ENCODE measurements at regions not wholly inside any gene's neighbourhood (a gene's known extent, or its start where the extent isn't known, plus 50 kb on each side); places are given as distances from the start of the nearest gene placed in this dataset.

DNA sequence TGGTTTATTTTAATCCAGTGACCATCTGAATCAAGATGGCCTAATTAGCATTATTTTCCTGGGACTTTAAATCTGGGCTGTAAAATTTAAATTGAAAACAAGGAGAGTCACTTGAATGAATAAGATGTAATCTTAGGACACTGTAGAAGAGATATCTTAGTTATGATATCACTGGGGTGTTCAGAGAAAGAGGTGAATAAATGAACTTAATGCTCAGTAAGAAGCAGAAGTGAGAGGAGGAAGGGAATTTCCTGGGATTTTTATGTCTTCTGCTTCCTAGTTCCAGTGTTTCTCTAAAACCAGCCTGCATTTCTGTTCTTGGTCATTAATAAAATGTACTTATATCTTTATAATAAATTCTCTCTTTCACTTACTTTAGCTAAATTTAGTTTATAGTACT is 136.8 kb upstream of the PTPRK start:
- H3K79me2 ChIP-seq (ENCODE audit: low read length): no peaks in the 10 kb centered on the region
- H3K9me3 ChIP-seq (ENCODE audit: low read length): peaks cover 7% of the 10 kb centered on the region
- no peaks in the 10 kb centered on the region for H3K9me2 ChIP-seq (replicated peaks; ENCODE audit: insufficient read depth, low read length)
- no peak for DNase-seq
- no peaks in the 10 kb centered on the region for H3K4me1 ChIP-seq (ENCODE audit: low read length)
- no peak overlapping the region for H2AFZ ChIP-seq (ENCODE audit: low read length)
- H3K27ac ChIP-seq (ENCODE audit: low read length): no peak overlapping the region
- no peak overlapping the region for H3K9ac ChIP-seq (ENCODE audit: low read length)
- no peak overlapping the region for H3K4me2 ChIP-seq (ENCODE audit: low read depth, low read length, poor library complexity, severe bottlenecking)
- no peaks in the 10 kb centered on the region for H3K27me3 ChIP-seq (ENCODE audit: low read length)
- H4K20me1 ChIP-seq (ENCODE audit: insufficient read depth, low read depth, low read length): no peaks in the 10 kb centered on the region
- H3K4me3 ChIP-seq (ENCODE audit: low read length): no peak overlapping the region
- H3K36me3 ChIP-seq (ENCODE audit: insufficient read depth, low read length): no peaks in the 10 kb centered on the region

DNA sequence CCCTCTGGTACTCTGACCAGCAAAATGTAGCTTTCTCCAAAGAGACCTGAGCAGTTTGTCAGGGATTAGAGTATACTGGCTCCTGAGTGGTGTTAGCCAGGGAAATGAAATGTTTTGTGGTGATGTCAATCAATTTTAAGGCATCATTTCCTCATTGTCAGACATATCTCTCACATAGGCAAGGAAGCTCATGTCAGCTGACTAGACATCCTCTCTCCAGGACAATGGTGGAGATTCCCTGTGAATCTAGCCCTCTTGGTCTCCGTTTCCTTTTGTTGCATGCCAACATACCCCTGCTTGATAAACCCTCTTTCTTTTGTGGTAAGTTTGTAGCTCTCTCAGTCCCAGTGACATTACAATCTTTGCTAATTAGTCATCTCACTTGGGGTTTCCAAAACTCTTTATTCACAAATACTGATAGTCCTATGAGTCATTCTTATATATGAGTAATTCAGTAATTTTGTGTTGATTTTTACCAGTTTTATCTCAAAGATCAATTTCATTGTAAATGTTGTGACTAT is 135.6 kb upstream of the PTPRK start:
- no peak overlapping the region for H3K4me2 ChIP-seq (ENCODE audit: low read depth, low read length, poor library complexity, severe bottlenecking)

DNA sequence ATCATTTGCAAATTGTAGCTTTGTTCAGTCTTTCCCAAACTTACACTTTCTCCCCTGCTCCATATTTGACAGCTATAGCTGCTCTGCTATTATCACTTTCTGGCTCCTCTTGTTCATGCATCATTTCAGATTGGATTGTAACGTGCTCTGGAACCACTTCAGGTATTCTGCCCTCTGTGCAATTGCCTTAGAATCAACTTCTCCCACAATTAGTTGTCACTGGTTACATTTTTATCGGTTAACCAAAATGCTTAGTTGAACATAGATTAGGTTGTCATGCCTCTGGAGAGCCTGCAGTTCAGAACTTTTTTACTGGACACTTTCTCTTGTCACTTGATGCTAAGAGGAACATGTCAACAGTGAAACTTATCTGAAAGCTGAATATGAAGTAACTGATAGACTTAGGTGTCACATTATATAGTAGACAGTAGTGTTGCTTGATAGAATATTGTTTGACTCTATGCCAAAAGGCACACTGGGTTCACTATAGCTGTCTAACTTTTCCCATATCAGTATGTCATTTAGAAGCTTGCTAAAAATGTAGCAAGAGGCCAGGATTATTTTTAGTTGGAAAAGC is 127.7 kb upstream of the PTPRK start:
- no peak overlapping the region for H2AFZ ChIP-seq (ENCODE audit: low read length)
- H4K20me1 ChIP-seq (ENCODE audit: insufficient read depth, low read depth, low read length): no peaks in the 10 kb centered on the region
- H3K27ac ChIP-seq (ENCODE audit: low read length): no peak overlapping the region
- no peak overlapping the region for H3K4me3 ChIP-seq (ENCODE audit: low read length)
- no peak overlapping the region for H3K9ac ChIP-seq (ENCODE audit: low read length)
- no peaks in the 10 kb centered on the region; the same call in 1 of the 2 replicates for H3K9me3 ChIP-seq (ENCODE audit: low read length)
- no peaks in the 10 kb centered on the region for H3K27me3 ChIP-seq (ENCODE audit: low read length)
- no peaks in the 10 kb centered on the region for H3K79me2 ChIP-seq (ENCODE audit: low read length)
- no peak for DNase-seq
- H3K4me2 ChIP-seq (ENCODE audit: low read depth, low read length, poor library complexity, severe bottlenecking): no peak overlapping the region
- no peaks in the 10 kb centered on the region for H3K36me3 ChIP-seq (ENCODE audit: insufficient read depth, low read length)
- no peaks in the 10 kb centered on the region; the same call in 1 of the 2 replicates for H3K9me2 ChIP-seq (replicated peaks; ENCODE audit: insufficient read depth, low read length)
- no peaks in the 10 kb centered on the region for H3K4me1 ChIP-seq (ENCODE audit: low read length)

More for the DNA sequence above, 135.6 kb upstream of the PTPRK start:
- no peaks in the 10 kb centered on the region for H3K9me2 ChIP-seq (replicated peaks; ENCODE audit: insufficient read depth, low read length)
- H3K9ac ChIP-seq (ENCODE audit: low read length): no peak overlapping the region
- no peak for DNase-seq
- no peak overlapping the region for H3K27ac ChIP-seq (ENCODE audit: low read length)
- peaks cover 7% of the 10 kb centered on the region for H3K9me3 ChIP-seq (ENCODE audit: low read length)
- no peaks in the 10 kb centered on the region for H4K20me1 ChIP-seq (ENCODE audit: insufficient read depth, low read depth, low read length)
- H3K27me3 ChIP-seq (ENCODE audit: low read length): no peaks in the 10 kb centered on the region
- H3K4me1 ChIP-seq (ENCODE audit: low read length): no peaks in the 10 kb centered on the region
- H3K36me3 ChIP-seq (ENCODE audit: insufficient read depth, low read length): no peaks in the 10 kb centered on the region
- H2AFZ ChIP-seq (ENCODE audit: low read length): no peak overlapping the region
- no peaks in the 10 kb centered on the region for H3K79me2 ChIP-seq (ENCODE audit: low read length)
- no peak overlapping the region for H3K4me3 ChIP-seq (ENCODE audit: low read length)

DNA sequence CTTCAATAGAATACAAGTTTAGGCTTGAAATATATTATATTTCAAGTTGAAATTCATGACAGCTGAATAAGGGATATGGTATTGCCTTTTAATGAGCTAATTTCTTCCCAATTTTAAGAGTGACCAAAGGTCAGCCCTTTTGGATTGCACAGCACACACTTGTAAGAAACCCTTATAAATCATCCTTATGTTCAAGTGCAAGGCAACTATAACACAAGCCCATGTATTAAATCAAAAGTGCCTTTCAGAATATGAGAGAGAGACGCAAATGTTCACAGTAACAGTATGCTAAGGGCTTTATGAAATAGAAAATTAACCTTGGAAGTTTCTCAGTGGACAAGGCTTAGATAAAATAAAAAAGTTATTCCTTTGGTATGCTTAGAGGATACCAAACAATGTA is 121.7 kb upstream of the PTPRK start:
- Histone ChIP-seq H3K27me3 (ENCODE audit: low read length) (no peaks in the 10 kb centered on the region), H2AFZ (ENCODE audit: low read length) (no peak overlapping the region), H3K9me2 (replicated peaks; ENCODE audit: insufficient read depth, low read length) (no peaks in the 10 kb centered on the region; the same call in 1 of the 2 replicates), H3K9ac (ENCODE audit: low read length) (no peak overlapping the region), H3K27ac (ENCODE audit: low read length) (no peak overlapping the region), H3K4me2 (ENCODE audit: low read depth, low read length, poor library complexity, severe bottlenecking) (no peak overlapping the region), H3K79me2 (ENCODE audit: low read length) (no peaks in the 10 kb centered on the region), H4K20me1 (ENCODE audit: insufficient read depth, low read depth, low read length) (no peaks in the 10 kb centered on the region), H3K9me3 (ENCODE audit: low read length) (peaks cover 3% of the 10 kb centered on the region), H3K36me3 (ENCODE audit: insufficient read depth, low read length) (no peaks in the 10 kb centered on the region), H3K4me1 (ENCODE audit: low read length) (no peaks in the 10 kb centered on the region), H3K4me3 (ENCODE audit: low read length) (no peak overlapping the region)
- DNase-seq: no peak

DNA sequence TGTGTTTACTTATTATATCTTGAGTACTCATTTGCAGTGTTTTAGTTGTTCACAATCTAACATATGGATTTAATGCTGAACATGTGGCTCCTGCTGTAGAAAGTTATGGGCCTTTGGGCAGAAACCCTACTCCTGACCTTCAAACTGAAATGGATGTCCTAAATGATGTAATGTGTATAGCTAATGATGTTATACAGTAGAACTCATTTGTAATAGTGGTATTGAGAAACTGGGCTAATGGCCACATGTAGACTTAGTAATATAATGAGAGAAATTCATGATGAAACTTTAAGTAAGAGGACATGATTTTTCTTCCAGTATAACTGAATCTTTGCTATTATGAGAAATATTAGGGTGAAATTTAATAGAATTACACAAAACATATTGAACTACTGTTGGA is 121.3 kb upstream of the PTPRK start:
- Histone ChIP-seq H3K9ac (ENCODE audit: low read length) (no peak overlapping the region), H3K27me3 (ENCODE audit: low read length) (no peaks in the 10 kb centered on the region), H3K4me2 (ENCODE audit: low read depth, low read length, poor library complexity, severe bottlenecking) (no peak overlapping the region), H3K9me3 (ENCODE audit: low read length) (peaks cover 3% of the 10 kb centered on the region), H3K4me1 (ENCODE audit: low read length) (no peaks in the 10 kb centered on the region), H2AFZ (ENCODE audit: low read length) (no peak overlapping the region), H3K79me2 (ENCODE audit: low read length) (no peaks in the 10 kb centered on the region), H4K20me1 (ENCODE audit: insufficient read depth, low read depth, low read length) (no peaks in the 10 kb centered on the region), H3K9me2 (replicated peaks; ENCODE audit: insufficient read depth, low read length) (no peaks in the 10 kb centered on the region; the same call in 1 of the 2 replicates), H3K4me3 (ENCODE audit: low read length) (no peak overlapping the region), H3K36me3 (ENCODE audit: insufficient read depth, low read length) (no peaks in the 10 kb centered on the region), H3K27ac (ENCODE audit: low read length) (no peak overlapping the region)
- DNase-seq: no peak

DNA sequence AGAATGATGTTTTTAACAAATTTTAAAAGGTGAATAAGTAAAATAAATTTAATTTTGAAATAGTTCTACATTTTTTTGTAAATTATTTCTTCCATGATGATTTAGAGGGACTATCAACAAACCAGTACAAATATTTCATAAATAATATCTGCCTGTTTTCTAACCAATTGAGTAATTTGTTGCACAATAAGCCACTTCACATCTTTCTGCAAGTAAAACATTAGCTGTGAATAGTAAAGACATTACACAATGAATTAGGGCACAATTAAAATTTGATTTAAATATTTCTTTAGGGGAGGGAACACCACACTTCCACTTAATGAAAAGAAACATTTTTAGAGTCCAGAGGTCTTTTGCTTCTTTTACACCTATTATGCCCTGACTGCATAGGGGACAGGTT is 118.4 kb upstream of the PTPRK start:
- Histone ChIP-seq H3K27me3 (ENCODE audit: low read length) (no peaks in the 10 kb centered on the region), H3K4me1 (ENCODE audit: low read length) (no peaks in the 10 kb centered on the region), H3K9me2 (replicated peaks; ENCODE audit: insufficient read depth, low read length) (no peaks in the 10 kb centered on the region), H3K9me3 (ENCODE audit: low read length) (peaks cover 3% of the 10 kb centered on the region), H3K4me3 (ENCODE audit: low read length) (no peak overlapping the region), H3K36me3 (ENCODE audit: insufficient read depth, low read length) (no peaks in the 10 kb centered on the region), H3K9ac (ENCODE audit: low read length) (no peak overlapping the region), H3K27ac (ENCODE audit: low read length) (no peak overlapping the region), H3K4me2 (ENCODE audit: low read depth, low read length, poor library complexity, severe bottlenecking) (no peak overlapping the region), H3K79me2 (ENCODE audit: low read length) (no peaks in the 10 kb centered on the region), H4K20me1 (ENCODE audit: insufficient read depth, low read depth, low read length) (no peaks in the 10 kb centered on the region), H2AFZ (ENCODE audit: low read length) (no peak overlapping the region)
- no peak for DNase-seq

DNA sequence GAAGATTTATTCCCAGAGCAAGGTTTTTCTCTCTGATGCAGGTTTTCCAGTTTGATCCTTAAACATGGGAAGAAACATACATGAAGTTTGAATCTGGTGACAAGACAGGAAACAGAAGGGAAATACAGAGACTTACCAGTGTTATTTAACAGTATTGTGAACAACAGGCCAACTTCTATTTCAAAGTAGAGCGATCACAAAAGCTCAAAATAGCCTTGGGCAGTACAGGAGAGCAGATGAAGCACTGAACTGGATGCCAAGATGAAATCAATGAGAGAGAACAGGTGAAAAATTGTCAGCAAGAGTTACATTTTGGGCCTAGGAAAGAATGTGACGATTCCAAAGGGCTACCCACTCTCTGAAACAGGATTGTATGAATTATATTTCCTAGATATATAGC is 114.8 kb upstream of the PTPRK start:
- Histone ChIP-seq H3K4me3 (ENCODE audit: low read length) (no peak overlapping the region), H3K9ac (ENCODE audit: low read length) (no peak overlapping the region), H3K27me3 (ENCODE audit: low read length) (no peaks in the 10 kb centered on the region), H3K4me2 (ENCODE audit: low read depth, low read length, poor library complexity, severe bottlenecking) (no peak overlapping the region), H3K9me3 (ENCODE audit: low read length) (peaks cover 3% of the 10 kb centered on the region), H3K79me2 (ENCODE audit: low read length) (no peaks in the 10 kb centered on the region), H2AFZ (ENCODE audit: low read length) (no peak overlapping the region), H3K27ac (ENCODE audit: low read length) (no peak overlapping the region), H4K20me1 (ENCODE audit: insufficient read depth, low read depth, low read length) (no peaks in the 10 kb centered on the region), H3K9me2 (replicated peaks; ENCODE audit: insufficient read depth, low read length) (no peaks in the 10 kb centered on the region), H3K4me1 (ENCODE audit: low read length) (no peaks in the 10 kb centered on the region), H3K36me3 (ENCODE audit: insufficient read depth, low read length) (no peaks in the 10 kb centered on the region)
- DNase-seq: no peak

DNA sequence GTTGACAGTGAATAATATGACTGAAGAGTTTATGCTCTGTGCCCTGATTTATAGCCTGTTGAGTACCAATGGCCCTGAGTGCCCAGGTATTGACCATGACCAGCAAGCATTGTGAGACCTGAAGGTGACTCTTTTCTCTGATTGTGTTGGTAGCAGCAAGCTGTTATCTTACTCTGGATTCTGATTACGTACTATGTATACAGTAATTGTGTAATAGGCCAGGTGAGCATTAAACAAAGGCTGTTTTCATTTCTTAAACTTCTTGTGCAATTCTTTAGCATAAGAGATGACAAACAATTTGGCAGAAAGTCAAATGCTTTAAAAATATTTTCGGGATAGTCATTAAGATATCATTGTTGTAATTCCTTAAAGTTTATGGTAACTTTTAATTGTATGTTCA is 111.7 kb upstream of the PTPRK start:
- DNase-seq: no peak
- Histone ChIP-seq H4K20me1 (ENCODE audit: insufficient read depth, low read depth, low read length) (no peaks in the 10 kb centered on the region), H3K27me3 (ENCODE audit: low read length) (no peaks in the 10 kb centered on the region), H3K9me3 (ENCODE audit: low read length) (no peaks in the 10 kb centered on the region), H2AFZ (ENCODE audit: low read length) (no peak overlapping the region), H3K4me1 (ENCODE audit: low read length) (no peaks in the 10 kb centered on the region), H3K9me2 (replicated peaks; ENCODE audit: insufficient read depth, low read length) (no peaks in the 10 kb centered on the region), H3K79me2 (ENCODE audit: low read length) (no peaks in the 10 kb centered on the region), H3K4me2 (ENCODE audit: low read depth, low read length, poor library complexity, severe bottlenecking) (no peak overlapping the region), H3K36me3 (ENCODE audit: insufficient read depth, low read length) (no peaks in the 10 kb centered on the region), H3K4me3 (ENCODE audit: low read length) (no peak overlapping the region), H3K27ac (ENCODE audit: low read length) (no peak overlapping the region), H3K9ac (ENCODE audit: low read length) (no peak overlapping the region)
